Endothelial cell of umbilical vein (primary cell): ENCODE measurements at regions not wholly inside any gene's neighbourhood (a gene's known extent, or its start where the extent isn't known, plus 50 kb on each side); places are given as distances from the start of the nearest gene placed in this dataset.

ENCODE experiments used
- BruUV-seq: library from RNA; stranded (reverse); fragments of 400-500 nt; replicated peaks from 2 replicates; lab custom pipeline; 2021; lab: Mats Ljungman, UMichigan
- CTCF ChIA-PET: fragments of 300-600, 350-600 bp; sonication (Branson Sonifier 250); formaldehyde crosslinking; loops from one replicate; lab custom pipeline; 2021; ENCODE audit warnings: antibody characterized with exemption, inconsistent platforms; lab: Charles Lee
- POLR2A ChIA-PET: fragments of 300-600, 350-600 bp; sonication (Branson Sonifier 250); formaldehyde crosslinking; loops from one replicate; lab custom pipeline; 2021; ENCODE audit warnings: antibody characterized with exemption, inconsistent platforms; lab: Charles Lee
- DNase-seq: peaks from one replicate; pipeline ENCODE4 v3.0.0-alpha.2; 2011; ENCODE audit warnings: low read depth, low spot score
- FAIRE-seq: peaks from 2 replicates; lab custom pipeline; 2011; peaks lifted over from hg19 to GRCh38; lab: Jason Lieb, UNC
- H2AFZ ChIP-seq: 2 replicates; pipeline ENCODE4 v1.6.0; 2012; ENCODE audit warnings: low read depth, low read length, control low read depth, inconsistent platforms
- H3K27ac ChIP-seq: 2 replicates; pipeline ENCODE4 v1.5.1; 2011; ENCODE audit warnings: low read depth, mild to moderate bottlenecking, control low read depth, low read length, moderate library complexity; ENCODE audit not compliant: insufficient read depth
- H3K27me3 ChIP-seq, 2 experiments: 2 replicates each; pipeline versions ENCODE4 v1.6.0 to v1.6.1; 2011; ENCODE audit warnings: low read length in 2 of 2, mixed read lengths in 1 of 2; ENCODE audit not compliant: control insufficient read depth in 2 of 2, insufficient read depth in 2 of 2
- H3K36me3 ChIP-seq, 2 experiments: 2 replicates in 1 of 2; 3 replicates in 1 of 2; pipeline ENCODE4 v1.5.1; 2011; ENCODE audit warnings: low read length in 2 of 2, mild to moderate bottlenecking in 1 of 2, moderate library complexity in 1 of 2; ENCODE audit not compliant: control insufficient read depth in 2 of 2, insufficient read depth in 2 of 2; ENCODE audit errors: extremely low read depth in 1 of 2
- H3K4me1 ChIP-seq: 3 replicates; pipeline ENCODE4 v1.5.1; 2011; ENCODE audit warnings: mild to moderate bottlenecking, low read length; ENCODE audit not compliant: control insufficient read depth, insufficient read depth; ENCODE audit errors: extremely low read depth
- H3K4me2 ChIP-seq: 2 replicates; pipeline ENCODE4 v1.6.1; 2011; ENCODE audit warnings: low read length, control low read depth, mixed read lengths; ENCODE audit not compliant: insufficient read depth
- H3K4me3 ChIP-seq, 3 experiments: fragments of 200-600 bp in 1 of 3; sonication (generic), shearing (Covaris generic) in 1 of 3; replicated peaks in 1 of 3; 2 replicates each; pipeline ENCODE4 v1.5.1; 2011 to 2016; ENCODE audit warnings: control low read depth in 3 of 3, low read length in 3 of 3, mild to moderate bottlenecking in 2 of 3, inconsistent platforms in 1 of 3, low read depth in 1 of 3, moderate library complexity in 1 of 3; ENCODE audit not compliant: insufficient read depth in 1 of 3
- H3K79me2 ChIP-seq: 2 replicates; pipeline ENCODE4 v1.6.0; 2012; ENCODE audit warnings: low read length, inconsistent platforms; ENCODE audit not compliant: control insufficient read depth, insufficient read depth
- H3K9ac ChIP-seq: replicated peaks from 2 replicates; pipeline ENCODE3; 2011; ENCODE audit warnings: low read length, control low read depth; ENCODE audit not compliant: insufficient read depth; ENCODE audit errors: extremely low read depth
- H3K9me1 ChIP-seq: replicated peaks from 3 replicates; pipeline ENCODE4 v1.6.0; 2011; ENCODE audit warnings: mild to moderate bottlenecking, low read length; ENCODE audit not compliant: control insufficient read depth, insufficient read depth; ENCODE audit errors: extremely low read depth
- H3K9me3 ChIP-seq: replicated peaks from 2 replicates; pipeline ENCODE4 v1.5.1; 2012; ENCODE audit warnings: low read length, inconsistent platforms; ENCODE audit not compliant: control insufficient read depth, insufficient read depth
- H4K20me1 ChIP-seq: replicated peaks from 2 replicates; pipeline ENCODE3; 2011; ENCODE audit warnings: mild to moderate bottlenecking, low read length; ENCODE audit not compliant: control insufficient read depth, insufficient read depth; ENCODE audit errors: extremely low read depth
- EZH2 ChIP-seq: IDR thresholded peaks from 2 replicates; pipeline ENCODE4 v1.6.1; 2012; ENCODE audit warnings: borderline replicate concordance, low read depth, mild to moderate bottlenecking, moderate library complexity, low read length, inconsistent platforms; ENCODE audit not compliant: severe bottlenecking
- FOS ChIP-seq: IDR thresholded peaks from 2 replicates; pipeline ENCODE4 v1.6.1; 2011; ENCODE audit warnings: mild to moderate bottlenecking, low read length, moderate library complexity, borderline replicate concordance; ENCODE audit not compliant: insufficient read depth
- GATA2 ChIP-seq: IDR thresholded peaks from 2 replicates; pipeline ENCODE4 v1.7.0; 2011; ENCODE audit warnings: low read depth, mild to moderate bottlenecking, moderate library complexity, mixed read lengths, low read length; ENCODE audit not compliant: insufficient read length, insufficient read depth
- JUN ChIP-seq: IDR thresholded peaks from 2 replicates; pipeline ENCODE4 v1.6.1; 2011; ENCODE audit warnings: borderline replicate concordance, low read depth; ENCODE audit not compliant: insufficient read length, insufficient read depth
- MYC ChIP-seq: IDR thresholded peaks from one replicate; pipeline ENCODE4 v1.6.1; 2011; ENCODE audit warnings: mild to moderate bottlenecking, low read depth, low read length
- POLR2A ChIP-seq: IDR thresholded peaks from 2 replicates; pipeline ENCODE4 v1.6.1; 2012; ENCODE audit warnings: low read depth, mild to moderate bottlenecking, control low read depth, low read length
- POLR2AphosphoS5 ChIP-seq: IDR thresholded peaks from 2 replicates; pipeline ENCODE4 v1.6.1; 2012; ENCODE audit warnings: low read depth, mild to moderate bottlenecking, control low read depth, low read length, moderate library complexity; ENCODE audit not compliant: insufficient read depth
- dilution Hi-C: fragments of 300-500 bp; cut with MboI; formaldehyde crosslinking; loops from one replicate; pipeline ENCODE4 v1.15.0; 2019; ENCODE audit warnings: low sequenced_read_pairs; ENCODE audit not compliant: extremely low pct_ligation_motif_present
- intact Hi-C: fragments of 100-400 bp; cut with micrococcal nuclease; formaldehyde crosslinking; loops from one replicate; pipeline ENCODE4 v1.10.0; 2022
- TF ChIP-seq, protein P1 (sequence below), 2 donors: IDR thresholded peaks; 1 replicate in 1 of 2; 2 replicates in 1 of 2; pipeline ENCODE4 v1.5.1; 2011; ENCODE audit warnings: low read length in 2 of 2, mild to moderate bottlenecking in 2 of 2, moderate library complexity in 2 of 2, control low read depth in 1 of 2, inconsistent platforms in 1 of 2, low read depth in 1 of 2; ENCODE audit not compliant: insufficient read depth in 1 of 2; ENCODE audit errors: extremely low read depth in 1 of 2
- TF ChIP-seq, protein P2 (sequence below): IDR thresholded peaks from 2 replicates; pipeline ENCODE4 v1.6.1; 2011; ENCODE audit not compliant: insufficient read depth, insufficient read length

DNA sequence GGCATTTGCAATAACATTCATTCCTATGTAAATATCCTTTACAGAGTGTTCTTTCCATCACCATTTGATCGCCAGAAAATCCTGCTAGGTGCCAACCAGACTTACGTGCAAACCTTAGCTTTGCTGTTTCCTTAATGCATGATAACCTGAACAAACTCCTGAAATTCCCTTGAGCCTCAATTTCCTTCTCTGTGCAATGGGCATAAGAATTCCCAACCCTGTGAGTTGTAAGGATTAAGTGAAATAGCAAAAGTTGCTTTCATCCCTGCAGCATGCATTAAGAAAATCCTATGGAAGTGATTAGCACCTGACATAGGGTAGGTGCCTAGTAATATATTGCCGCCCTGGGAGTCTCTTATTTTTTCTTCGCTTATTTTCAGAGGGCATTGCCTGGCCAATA lies 272.7 kb downstream of the MAF start:
- Histone ChIP-seq H3K36me3 (no peaks in the 10 kb centered on the region), H3K4me1 (no peaks in the 10 kb centered on the region), H3K4me3 (no peak overlapping the region), H3K9me3 (peaks cover 5% of the 10 kb centered on the region), H3K4me2 (no peak overlapping the region), H3K9me1 (no peaks in the 10 kb centered on the region), H3K9ac (no peak overlapping the region), H3K27me3 (no peaks in the 10 kb centered on the region), H3K79me2 (no peaks in the 10 kb centered on the region), H2AFZ (no peak overlapping the region), H4K20me1 (no peaks in the 10 kb centered on the region), H3K27ac (no peak overlapping the region)
- intact Hi-C loops (no loop called here), dilution Hi-C loops (no loop called here)
- POLR2A ChIA-PET: no interaction called here
- DNase-seq (no peak), FAIRE-seq (no peak)
- CTCF ChIA-PET: no interaction called here
- TF ChIP-seq GATA2: no peak
- no peak for TF ChIP-seq FOS
- no peak for TF ChIP-seq MYC
- TF ChIP-seq, protein P1, sequence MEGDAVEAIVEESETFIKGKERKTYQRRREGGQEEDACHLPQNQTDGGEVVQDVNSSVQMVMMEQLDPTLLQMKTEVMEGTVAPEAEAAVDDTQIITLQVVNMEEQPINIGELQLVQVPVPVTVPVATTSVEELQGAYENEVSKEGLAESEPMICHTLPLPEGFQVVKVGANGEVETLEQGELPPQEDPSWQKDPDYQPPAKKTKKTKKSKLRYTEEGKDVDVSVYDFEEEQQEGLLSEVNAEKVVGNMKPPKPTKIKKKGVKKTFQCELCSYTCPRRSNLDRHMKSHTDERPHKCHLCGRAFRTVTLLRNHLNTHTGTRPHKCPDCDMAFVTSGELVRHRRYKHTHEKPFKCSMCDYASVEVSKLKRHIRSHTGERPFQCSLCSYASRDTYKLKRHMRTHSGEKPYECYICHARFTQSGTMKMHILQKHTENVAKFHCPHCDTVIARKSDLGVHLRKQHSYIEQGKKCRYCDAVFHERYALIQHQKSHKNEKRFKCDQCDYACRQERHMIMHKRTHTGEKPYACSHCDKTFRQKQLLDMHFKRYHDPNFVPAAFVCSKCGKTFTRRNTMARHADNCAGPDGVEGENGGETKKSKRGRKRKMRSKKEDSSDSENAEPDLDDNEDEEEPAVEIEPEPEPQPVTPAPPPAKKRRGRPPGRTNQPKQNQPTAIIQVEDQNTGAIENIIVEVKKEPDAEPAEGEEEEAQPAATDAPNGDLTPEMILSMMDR (IDR thresholded peaks at IDR 0.05; ENCODE audit: extremely low read depth in 1 of 2, insufficient read depth in 1 of 2, low read depth in 1 of 2, low read length in 2 of 2): no peak
- no peak for TF ChIP-seq POLR2A
- TF ChIP-seq POLR2AphosphoS5: no peak
- TF ChIP-seq JUN: no peak
- no TSS peak for BruUV-seq

DNA sequence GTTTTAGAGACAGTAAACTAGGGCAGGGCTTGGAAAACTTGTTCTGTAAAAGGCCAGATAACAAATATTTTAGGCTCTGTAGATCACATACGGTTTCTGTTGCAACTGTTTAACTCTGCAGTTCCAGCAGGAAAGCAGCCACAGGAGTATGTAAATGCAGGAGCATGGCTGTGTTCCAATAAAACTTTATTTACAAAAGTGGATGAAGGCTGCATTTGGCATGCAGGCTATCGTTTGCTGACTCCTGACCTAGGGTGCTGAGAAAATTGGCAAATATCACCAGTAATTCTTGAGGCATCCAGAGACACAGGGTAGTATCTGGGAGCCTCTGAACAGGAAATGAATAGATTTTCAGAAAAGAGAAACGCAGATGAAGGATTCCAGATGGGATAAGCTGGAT lies 274.0 kb downstream of the MAF start:
- CTCF ChIA-PET: no interaction called here

More for the DNA sequence above, 274.0 kb downstream of the MAF start:
- Histone ChIP-seq H3K9ac (no peak overlapping the region), H2AFZ (no peak overlapping the region), H3K36me3 (no peaks in the 10 kb centered on the region), H3K27ac (no peak overlapping the region), H4K20me1 (no peaks in the 10 kb centered on the region), H3K4me1 (no peaks in the 10 kb centered on the region), H3K9me3 (peaks cover 3% of the 10 kb centered on the region), H3K27me3 (no peaks in the 10 kb centered on the region), H3K4me2 (no peak overlapping the region), H3K79me2 (no peaks in the 10 kb centered on the region), H3K9me1 (no peaks in the 10 kb centered on the region), H3K4me3 (no peak overlapping the region)
- intact Hi-C loops (no loop called here), dilution Hi-C loops (no loop called here)
- no TSS peak for BruUV-seq
- POLR2A ChIA-PET: no interaction called here
- DNase-seq: no peak
- no peak for FAIRE-seq
- TF ChIP-seq POLR2A: no peak
- TF ChIP-seq, protein P1 (IDR thresholded peaks at IDR 0.05; ENCODE audit: extremely low read depth in 1 of 2, insufficient read depth in 1 of 2, low read depth in 1 of 2, low read length in 2 of 2): no peak
- TF ChIP-seq POLR2AphosphoS5: no peak
- TF ChIP-seq GATA2: no peak
- no peak for TF ChIP-seq FOS
- TF ChIP-seq EZH2: no peak
- TF ChIP-seq MYC: no peak
- TF ChIP-seq JUN: no peak
- TF ChIP-seq, protein P2, sequence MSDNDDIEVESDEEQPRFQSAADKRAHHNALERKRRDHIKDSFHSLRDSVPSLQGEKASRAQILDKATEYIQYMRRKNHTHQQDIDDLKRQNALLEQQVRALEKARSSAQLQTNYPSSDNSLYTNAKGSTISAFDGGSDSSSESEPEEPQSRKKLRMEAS: no peak
